ENCODE measurements at regions not wholly inside any gene's neighbourhood (a gene's known extent, or its start where the extent isn't known, plus 50 kb on each side); places are given as distances from the start of the nearest gene placed in this dataset.

- ATAC-seq (ENCODE audit: low read depth) (no peak), DNase-seq (no peak)
- ChIA-PET POLR2A (ENCODE audit: unreplicated experiment) (no interaction called here), CTCF (no interaction called here)
- Histone ChIP-seq H4K91ac (ENCODE audit: insufficient read depth, low read depth, low read length) (no peak overlapping the region), H2BK120ac (ENCODE audit: low read depth, low read length) (peak overlapping the region; percentile 55), H4K20me1 (ENCODE audit: insufficient read depth, low read length) (no peaks in the 10 kb centered on the region), H4K5ac (ENCODE audit: low read depth, low read length) (no peak overlapping the region), H3K9me3 (ENCODE audit: control insufficient read depth, insufficient read depth, low read length) (peaks cover 5% of the 10 kb centered on the region), H3K27me3 (ENCODE audit: control insufficient read depth, insufficient read depth, low read length) (no peaks in the 10 kb centered on the region), H3K4me3 (ENCODE audit: insufficient read depth, low read depth, low read length) (no peak overlapping the region), H3K56ac (ENCODE audit: extremely low read depth, insufficient read depth, low read length) (no peak overlapping the region), H2AK5ac (ENCODE audit: low read depth, low read length) (peak overlapping the region; percentile 57; the same call in 1 of the 2 replicates), H3K9ac (ENCODE audit: low read depth, low read length) (no peak overlapping the region), H3K18ac (ENCODE audit: low read depth, low read length) (no peak overlapping the region), H2AFZ (replicated peaks; ENCODE audit: low read length, poor library complexity) (no peak overlapping the region), H2AK9ac (replicated peaks; ENCODE audit: low read depth, low read length, poor library complexity) (no peak overlapping the region), H3K23ac (ENCODE audit: low read depth, low read length) (no peak overlapping the region), H3K36me3 (ENCODE audit: control insufficient read depth, insufficient read depth, low read length) (no peaks in the 10 kb centered on the region), H2BK20ac (ENCODE audit: low read depth, low read length) (peak overlapping the region; percentile 63; the same call in 1 of the 2 replicates), H3K79me1 (ENCODE audit: low read depth in 1 of 2, low read length in 2 of 2) (peaks cover 3 to 5% of the 10 kb centered on the region in 2 experiments; a peak in 1 of 4 replicates), H3K4ac (ENCODE audit: low read depth, low read length) (peak overlapping the region; percentile 34; the same call in 1 of the 2 replicates), H3K4me2 (ENCODE audit: low read depth, low read length) (no peak overlapping the region), H2BK5ac (ENCODE audit: low read depth, low read length, poor library complexity, severe bottlenecking) (no peak overlapping the region), H4K8ac (ENCODE audit: low read depth in 2 of 2, low read length in 2 of 2) (no peak overlapping the region), H2BK15ac (ENCODE audit: low read depth, low read length) (peak overlapping the region; percentile 34; the same call in 1 of the 3 replicates), H3K27ac (ENCODE audit: insufficient read depth, low read length) (no peak overlapping the region), H3K4me1 (ENCODE audit: control insufficient read depth, insufficient read depth, low read length) (peaks cover 2% of the 10 kb centered on the region; the same call in 1 of the 2 replicates), H3K14ac (replicated peaks; ENCODE audit: low read depth, low read length) (no peak overlapping the region), H3K9me1 (ENCODE audit: insufficient read depth, low read length) (peaks cover 3% of the 10 kb centered on the region; the same call in 1 of the 2 replicates)
- WGBS, 2 experiments (ENCODE audit: extremely low coverage in 2 of 2, insufficient read length in 1 of 2): 86% methylated on average over 2 of the region's 6 CpGs; no CpG with 5 or more reads in 1 of the 2 experiments
- intact Hi-C loops (cut with micrococcal nuclease) (no loop called here), dilution Hi-C loops (cut with HindIII; ENCODE audit: low sequenced_read_pairs, unreplicated experiment) (no loop called here), in situ Hi-C loops (cut with MboI; ENCODE audit: low sequenced_read_pairs) (no loop called here)
- no TSS peak for BruUV-seq (replicated peaks)
- TF ChIP-seq CHD1 (IDR thresholded peaks at IDR 0.05; ENCODE audit: low read depth, low read length) (no peak), SMC3 (IDR thresholded peaks at IDR 0.05; ENCODE audit: low read depth, low read length) (no peak), CTCF (conservative IDR thresholded peaks at IDR 0.05; ENCODE audit: low read depth, low read length) (no peak), CEBPB (IDR thresholded peaks at IDR 0.05; ENCODE audit: low read depth, low read length) (no peak), NFE2L2 (IDR thresholded peaks at IDR 0.05; ENCODE audit: low read depth, low read length) (no peak), USF2 (IDR thresholded peaks at IDR 0.05; ENCODE audit: low read depth, low read length) (no peak), POLR2A (IDR thresholded peaks at IDR 0.05; ENCODE audit: low read depth, low read length) (no peak), MAFK (IDR thresholded peaks at IDR 0.05; ENCODE audit: low read depth, low read length) (no peak), MAZ (IDR thresholded peaks at IDR 0.05; ENCODE audit: borderline replicate concordance, low read depth, low read length) (no peak), BHLHE40 (IDR thresholded peaks at IDR 0.05; ENCODE audit: low read depth, low read length) (no peak), RFX5 (IDR thresholded peaks at IDR 0.05; ENCODE audit: low read depth, low read length) (no peak), RAD21 (IDR thresholded peaks at IDR 0.05; ENCODE audit: low read length) (no peak), MXI1 (IDR thresholded peaks at IDR 0.05; ENCODE audit: borderline replicate concordance, low read depth, low read length) (no peak)
Observed at GRCh38 chr11:69361048-69361447, 67.1 kb downstream of the MYEOV start.

Data from IMR-90 (cell line).